Mesodermal cell (in vitro differentiated cells): ENCODE measurements at regions not wholly inside any gene's neighbourhood (a gene's known extent, or its start where the extent isn't known, plus 50 kb on each side); places are given as distances from the start of the nearest gene placed in this dataset.
A peak's percentile ranks its signal among the peaks of the same experiment; 100 is the strongest.
"Not testable (repeated sequence)": the region's sequence is repeated elsewhere in the genome, so short reads cannot be mapped to it uniquely, and the experiment has no call there.

Source experiments
- H3K27ac ChIP-seq: 2 replicates; pipeline ENCODE4 v1.7.0; 2013; ENCODE audit warnings: mild to moderate bottlenecking, low read depth, low read length, moderate library complexity; ENCODE audit not compliant: severe bottlenecking
- H3K36me3 ChIP-seq: 2 replicates; pipeline ENCODE4 v1.7.1; 2013; ENCODE audit warnings: mild to moderate bottlenecking, low read length, moderate library complexity; ENCODE audit not compliant: control insufficient read depth, insufficient read depth
- H3K4me1 ChIP-seq: one replicate; pipeline ENCODE4 v1.7.1; 2013; ENCODE audit warnings: mild to moderate bottlenecking, low read length; ENCODE audit not compliant: insufficient read depth, control insufficient read depth, poor library complexity, severe bottlenecking
- H3K4me3 ChIP-seq: 2 replicates; pipeline ENCODE4 v1.7.0; 2013; ENCODE audit warnings: low read length, control low read depth, mild to moderate bottlenecking; ENCODE audit not compliant: insufficient read depth, poor library complexity, severe bottlenecking; ENCODE audit errors: extremely low read depth
- H3K9me3 ChIP-seq: 2 replicates; pipeline ENCODE4 v1.7.1; 2013; ENCODE audit warnings: mild to moderate bottlenecking, low read length, moderate library complexity; ENCODE audit not compliant: control insufficient read depth
- WGBS, 2 experiments: methylation state at CpG; one replicate each; pipeline ENCODE4 v1.1.5; 2013; ENCODE audit warnings: missing lambda C conversion rate in 2 of 2; ENCODE audit not compliant: insufficient coverage in 2 of 2; 5-methylcytosine and 5-hydroxymethylcytosine counted together

DNA sequence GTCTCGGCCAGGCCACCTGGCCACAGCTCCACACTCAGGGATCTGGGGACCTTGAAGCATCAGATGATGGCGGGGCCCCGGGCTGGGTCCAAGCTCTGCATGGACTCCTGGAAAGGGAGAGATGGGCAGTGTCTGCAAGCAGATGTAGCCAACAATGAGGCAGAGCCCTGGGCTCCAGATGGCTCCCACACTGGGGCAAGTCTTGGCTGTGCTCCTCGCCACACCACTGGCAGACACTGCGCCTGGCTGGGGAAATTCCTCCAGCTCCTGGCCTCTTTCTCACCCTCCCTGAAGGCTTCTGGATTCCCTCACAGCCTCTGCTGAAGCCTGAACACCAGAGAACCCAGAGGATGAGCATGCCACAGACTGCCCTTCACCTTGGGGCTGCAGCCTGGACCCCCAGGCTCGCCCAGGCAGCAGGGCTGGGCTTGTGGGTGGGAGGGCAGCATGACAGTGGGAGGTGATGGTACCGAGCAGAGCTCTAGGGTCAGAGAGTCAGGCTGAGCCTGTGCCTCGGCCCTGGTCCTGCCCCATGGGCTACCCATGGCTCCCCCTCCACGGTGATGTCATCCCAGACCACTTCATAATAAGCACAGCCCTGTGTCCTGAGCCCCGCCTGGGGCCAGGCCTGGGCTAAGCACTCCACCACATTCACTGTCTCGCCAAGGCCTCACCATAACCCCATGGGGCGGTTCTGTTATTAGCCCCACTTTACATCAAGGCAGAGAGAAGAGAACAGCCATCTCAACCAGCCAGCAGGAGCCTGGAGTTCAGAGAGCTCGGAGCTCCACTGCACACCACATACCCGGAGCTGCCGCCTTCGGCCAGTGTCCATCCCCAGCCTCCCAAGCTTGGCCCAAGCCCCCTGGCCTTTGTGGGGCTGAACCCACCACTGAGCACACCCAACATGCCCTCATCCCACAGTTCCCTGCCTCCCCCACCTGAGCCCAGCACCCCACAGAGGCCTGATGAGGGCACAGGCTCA is 62.2 kb upstream of the ADAMTS2 start:
- Histone ChIP-seq H3K4me3 (no peak overlapping the region), H3K4me1 (peaks cover 4% of the 10 kb centered on the region), H3K27ac (peak overlapping the region; percentile 36), H3K36me3 (no peaks in the 10 kb centered on the region), H3K9me3 (no peaks in the 10 kb centered on the region)
- 84 to 98% methylated on average over 13 to 16 of the region's 16 CpGs for WGBS, 2 experiments

GRCh38 chr5:179406031-179406961 is 61.0 kb upstream of the ADAMTS2 start:
- 90% methylated on average over 15 to 18 of the region's 18 CpGs for WGBS, 2 experiments
- peaks cover 4% of the 10 kb centered on the region for H3K4me1 ChIP-seq
- no peak overlapping the region for H3K4me3 ChIP-seq
- H3K9me3 ChIP-seq: peaks cover 5% of the 10 kb centered on the region
- no peak overlapping the region for H3K27ac ChIP-seq
- no peaks in the 10 kb centered on the region for H3K36me3 ChIP-seq

DNA sequence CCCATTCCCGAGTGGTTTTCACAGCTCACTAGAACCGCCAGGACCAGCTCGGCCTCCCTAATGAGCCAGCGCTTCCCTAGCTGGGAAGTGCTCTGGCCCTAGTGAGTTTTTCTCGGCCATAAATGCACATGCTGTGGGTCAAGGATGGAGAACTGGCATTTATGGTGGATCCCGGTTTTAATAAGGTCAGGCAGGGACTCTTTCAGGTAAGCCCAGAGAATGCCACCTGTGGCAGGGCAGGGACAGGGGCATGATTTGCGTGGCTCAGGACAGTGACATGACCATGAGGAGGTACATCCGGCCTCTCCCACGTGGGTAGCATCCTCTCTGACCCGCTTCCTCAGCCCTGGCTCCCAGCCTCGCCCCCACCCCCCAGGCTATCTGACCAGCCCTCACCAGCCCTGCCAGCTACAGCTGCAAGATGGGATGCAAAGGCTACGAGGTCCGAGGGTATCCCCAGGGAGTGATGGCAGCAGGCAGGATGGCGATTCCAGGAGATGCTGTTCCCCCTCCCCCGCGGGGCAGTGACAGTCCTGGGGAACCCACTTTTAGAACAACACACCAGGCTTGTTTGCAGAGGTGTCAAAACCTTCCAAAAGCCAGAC is 60.3 kb upstream of the ADAMTS2 start:
- Histone ChIP-seq H3K4me1 (peaks cover 4% of the 10 kb centered on the region), H3K4me3 (no peak overlapping the region), H3K36me3 (no peaks in the 10 kb centered on the region), H3K27ac (no peak overlapping the region), H3K9me3 (peaks cover 12% of the 10 kb centered on the region)
- WGBS, 2 experiments: 89 to 93% methylated on average over 10 to 14 of the region's 16 CpGs

- 64 to 71% methylated on average over 1 to 2 of the region's 2 CpGs for WGBS, 2 experiments
- no peaks in the 10 kb centered on the region for H3K36me3 ChIP-seq
- H3K4me3 ChIP-seq: no peak overlapping the region
These were observed 59.8 kb upstream of the ADAMTS2 start for GRCh38 chr5:179405054-179405416.

GRCh38 chr5:179404321-179405053 is 59.2 kb upstream of the ADAMTS2 start:
- Histone ChIP-seq H3K9me3 (peaks cover 23% of the 10 kb centered on the region), H3K4me1 (peaks cover 4% of the 10 kb centered on the region), H3K4me3 (no peak overlapping the region), H3K36me3 (no peaks in the 10 kb centered on the region), H3K27ac (no peak overlapping the region)
- WGBS, 2 experiments: 88 to 89% methylated on average over 3 to 5 of the region's 6 CpGs

More at GRCh38 chr5:179405054-179405416, 59.8 kb upstream of the ADAMTS2 start:
- Histone ChIP-seq H3K4me1 (peaks cover 4% of the 10 kb centered on the region), H3K27ac (no peak overlapping the region), H3K9me3 (peaks cover 17% of the 10 kb centered on the region)

- H3K36me3 ChIP-seq: no peaks in the 10 kb centered on the region
- H3K4me3 ChIP-seq: no peak overlapping the region
- H3K27ac ChIP-seq: no peak overlapping the region
- peaks cover 32% of the 10 kb centered on the region for H3K9me3 ChIP-seq
- 90 to 95% methylated on average over 5 to 6 of the region's 6 CpGs for WGBS, 2 experiments
- peaks cover 4% of the 10 kb centered on the region for H3K4me1 ChIP-seq
These were observed 58.3 kb upstream of the ADAMTS2 start for GRCh38 chr5:179403426-179404147.

DNA sequence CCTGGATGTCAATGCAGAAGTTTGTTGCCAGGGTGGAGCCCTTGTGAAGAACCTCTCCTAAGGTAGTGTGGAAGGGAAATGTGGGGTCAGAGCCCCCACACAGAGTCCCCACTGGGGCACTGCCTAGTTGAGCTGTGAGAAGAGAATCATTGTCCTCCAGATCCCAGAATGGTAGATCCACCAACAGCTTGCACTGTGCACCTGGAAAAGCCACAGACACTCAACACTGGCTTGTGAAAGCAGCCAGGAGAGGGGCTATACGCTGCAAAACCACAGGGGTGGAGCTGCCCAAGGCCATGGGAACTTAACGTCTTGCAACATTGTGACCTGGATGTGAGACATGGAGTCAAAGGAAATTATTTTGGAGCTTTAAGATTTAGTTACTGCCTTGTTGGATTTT is 55.2 kb upstream of the ADAMTS2 start:
- WGBS, 2 experiments: 69 to 78% methylated on average over 2 of the region's 2 CpGs
- H3K4me1 ChIP-seq, H3K27ac ChIP-seq, H3K36me3 ChIP-seq, H3K4me3 ChIP-seq: not testable (repeated sequence)
- peaks cover 36% of the 10 kb centered on the region for H3K9me3 ChIP-seq

DNA sequence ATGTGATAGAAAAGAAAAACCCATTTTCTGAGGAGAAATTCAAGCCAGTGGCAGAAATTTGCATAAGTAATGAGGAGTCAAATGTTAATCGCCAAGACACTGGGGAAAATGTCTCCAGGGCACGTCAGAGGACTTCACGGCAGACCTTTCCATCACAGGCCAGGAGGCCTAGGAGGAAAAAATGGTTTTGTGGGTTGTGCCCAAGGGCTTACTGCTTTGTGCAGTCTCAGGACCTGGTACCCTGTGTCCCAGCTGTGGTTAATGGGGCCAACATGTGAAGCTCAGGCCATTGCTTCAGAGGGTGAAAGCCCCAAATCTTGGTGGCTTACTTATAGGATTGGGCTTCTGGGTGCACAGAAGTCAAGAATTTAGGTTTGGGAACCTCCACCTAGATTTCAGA is 54.8 kb upstream of the ADAMTS2 start:
- H3K4me1 ChIP-seq: no peaks in the 10 kb centered on the region
- peaks cover 37% of the 10 kb centered on the region for H3K9me3 ChIP-seq
- H3K27ac ChIP-seq: no peak overlapping the region
- H3K36me3 ChIP-seq: no peaks in the 10 kb centered on the region
- WGBS, 2 experiments: 17 to 50% methylated on average over 2 of the region's 3 CpGs
- H3K4me3 ChIP-seq: no peak overlapping the region

GRCh38 chr5:179399327-179399726 is 54.1 kb upstream of the ADAMTS2 start:
- 83 to 100% methylated on average over 2 of the region's 2 CpGs for WGBS, 2 experiments
- not testable (repeated sequence) for H3K4me3 ChIP-seq, H3K27ac ChIP-seq, H3K4me1 ChIP-seq, H3K36me3 ChIP-seq
- peaks cover 37% of the 10 kb centered on the region for H3K9me3 ChIP-seq
